ENCODE measurements at regions not wholly inside any gene's neighbourhood (a gene's known extent, or its start where the extent isn't known, plus 50 kb on each side); places are given as distances from the start of the nearest gene placed in this dataset.

DNA sequence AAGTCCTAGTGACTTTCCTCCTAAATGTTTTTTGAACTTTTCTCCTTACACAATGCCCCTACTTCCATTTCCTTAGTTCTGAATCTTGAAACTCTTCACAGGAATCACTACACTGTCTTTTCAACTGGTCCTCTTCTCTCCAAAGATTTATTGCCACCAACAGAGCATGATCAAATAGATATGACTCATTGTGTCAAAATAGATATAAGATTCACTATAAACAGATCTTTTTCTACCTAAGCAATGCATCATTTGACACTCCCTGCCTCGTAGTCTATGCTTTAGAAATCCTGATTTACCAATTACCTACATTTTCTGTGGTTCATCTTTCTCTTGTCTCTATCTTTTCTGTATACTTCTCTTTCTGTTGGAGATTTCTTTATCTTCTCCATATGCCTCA lies 789.6 kb upstream of the SLIT2 start:
- TF ChIP-seq CSDC2 (CRISPR knock-in tag; IDR thresholded peaks at IDR 0.05), result no peak
- TF ChIP-seq BACH2 (CRISPR knock-in tag; IDR thresholded peaks at IDR 0.05; ENCODE audit: borderline replicate concordance), result no peak
- TF ChIP-seq, protein P1, sequence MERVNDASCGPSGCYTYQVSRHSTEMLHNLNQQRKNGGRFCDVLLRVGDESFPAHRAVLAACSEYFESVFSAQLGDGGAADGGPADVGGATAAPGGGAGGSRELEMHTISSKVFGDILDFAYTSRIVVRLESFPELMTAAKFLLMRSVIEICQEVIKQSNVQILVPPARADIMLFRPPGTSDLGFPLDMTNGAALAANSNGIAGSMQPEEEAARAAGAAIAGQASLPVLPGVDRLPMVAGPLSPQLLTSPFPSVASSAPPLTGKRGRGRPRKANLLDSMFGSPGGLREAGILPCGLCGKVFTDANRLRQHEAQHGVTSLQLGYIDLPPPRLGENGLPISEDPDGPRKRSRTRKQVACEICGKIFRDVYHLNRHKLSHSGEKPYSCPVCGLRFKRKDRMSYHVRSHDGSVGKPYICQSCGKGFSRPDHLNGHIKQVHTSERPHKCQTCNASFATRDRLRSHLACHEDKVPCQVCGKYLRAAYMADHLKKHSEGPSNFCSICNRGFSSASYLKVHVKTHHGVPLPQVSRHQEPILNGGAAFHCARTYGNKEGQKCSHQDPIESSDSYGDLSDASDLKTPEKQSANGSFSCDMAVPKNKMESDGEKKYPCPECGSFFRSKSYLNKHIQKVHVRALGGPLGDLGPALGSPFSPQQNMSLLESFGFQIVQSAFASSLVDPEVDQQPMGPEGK (CRISPR knock-in tag; IDR thresholded peaks at IDR 0.05; ENCODE audit: borderline replicate concordance), result no peak
- no peak for TF ChIP-seq ZNF565 (CRISPR knock-in tag; conservative IDR thresholded peaks at IDR 0.05; ENCODE audit: low read depth)
- TF ChIP-seq, protein P2, sequence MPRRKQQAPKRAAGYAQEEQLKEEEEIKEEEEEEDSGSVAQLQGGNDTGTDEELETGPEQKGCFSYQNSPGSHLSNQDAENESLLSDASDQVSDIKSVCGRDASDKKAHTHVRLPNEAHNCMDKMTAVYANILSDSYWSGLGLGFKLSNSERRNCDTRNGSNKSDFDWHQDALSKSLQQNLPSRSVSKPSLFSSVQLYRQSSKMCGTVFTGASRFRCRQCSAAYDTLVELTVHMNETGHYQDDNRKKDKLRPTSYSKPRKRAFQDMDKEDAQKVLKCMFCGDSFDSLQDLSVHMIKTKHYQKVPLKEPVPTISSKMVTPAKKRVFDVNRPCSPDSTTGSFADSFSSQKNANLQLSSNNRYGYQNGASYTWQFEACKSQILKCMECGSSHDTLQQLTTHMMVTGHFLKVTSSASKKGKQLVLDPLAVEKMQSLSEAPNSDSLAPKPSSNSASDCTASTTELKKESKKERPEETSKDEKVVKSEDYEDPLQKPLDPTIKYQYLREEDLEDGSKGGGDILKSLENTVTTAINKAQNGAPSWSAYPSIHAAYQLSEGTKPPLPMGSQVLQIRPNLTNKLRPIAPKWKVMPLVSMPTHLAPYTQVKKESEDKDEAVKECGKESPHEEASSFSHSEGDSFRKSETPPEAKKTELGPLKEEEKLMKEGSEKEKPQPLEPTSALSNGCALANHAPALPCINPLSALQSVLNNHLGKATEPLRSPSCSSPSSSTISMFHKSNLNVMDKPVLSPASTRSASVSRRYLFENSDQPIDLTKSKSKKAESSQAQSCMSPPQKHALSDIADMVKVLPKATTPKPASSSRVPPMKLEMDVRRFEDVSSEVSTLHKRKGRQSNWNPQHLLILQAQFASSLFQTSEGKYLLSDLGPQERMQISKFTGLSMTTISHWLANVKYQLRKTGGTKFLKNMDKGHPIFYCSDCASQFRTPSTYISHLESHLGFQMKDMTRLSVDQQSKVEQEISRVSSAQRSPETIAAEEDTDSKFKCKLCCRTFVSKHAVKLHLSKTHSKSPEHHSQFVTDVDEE (CRISPR knock-in tag; IDR thresholded peaks at IDR 0.05), result no peak
- no peak for TF ChIP-seq ISL1 (CRISPR knock-in tag; IDR thresholded peaks at IDR 0.05)
- peak; percentile 57; the same call in 1 of the 2 replicates for TF ChIP-seq TOX (CRISPR knock-in tag; IDR thresholded peaks at IDR 0.05; ENCODE audit: borderline replicate concordance)
- TF ChIP-seq, protein P3, sequence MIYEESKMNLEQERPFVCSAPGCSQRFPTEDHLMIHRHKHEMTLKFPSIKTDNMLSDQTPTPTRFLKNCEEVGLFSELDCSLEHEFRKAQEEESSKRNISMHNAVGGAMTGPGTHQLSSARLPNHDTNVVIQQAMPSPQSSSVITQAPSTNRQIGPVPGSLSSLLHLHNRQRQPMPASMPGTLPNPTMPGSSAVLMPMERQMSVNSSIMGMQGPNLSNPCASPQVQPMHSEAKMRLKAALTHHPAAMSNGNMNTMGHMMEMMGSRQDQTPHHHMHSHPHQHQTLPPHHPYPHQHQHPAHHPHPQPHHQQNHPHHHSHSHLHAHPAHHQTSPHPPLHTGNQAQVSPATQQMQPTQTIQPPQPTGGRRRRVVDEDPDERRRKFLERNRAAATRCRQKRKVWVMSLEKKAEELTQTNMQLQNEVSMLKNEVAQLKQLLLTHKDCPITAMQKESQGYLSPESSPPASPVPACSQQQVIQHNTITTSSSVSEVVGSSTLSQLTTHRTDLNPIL (CRISPR knock-in tag; IDR thresholded peaks at IDR 0.05; ENCODE audit: low read depth), result no peak
- no peak for TF ChIP-seq RARB (CRISPR knock-in tag; IDR thresholded peaks at IDR 0.05)

Measured in SK-N-SH treated with all-trans-retinoic acid at 6 μM for 48 hours (cell line).